ENCODE measurements at regions not wholly inside any gene's neighbourhood (a gene's known extent, or its start where the extent isn't known, plus 50 kb on each side); places are given as distances from the start of the nearest gene placed in this dataset.

DNA sequence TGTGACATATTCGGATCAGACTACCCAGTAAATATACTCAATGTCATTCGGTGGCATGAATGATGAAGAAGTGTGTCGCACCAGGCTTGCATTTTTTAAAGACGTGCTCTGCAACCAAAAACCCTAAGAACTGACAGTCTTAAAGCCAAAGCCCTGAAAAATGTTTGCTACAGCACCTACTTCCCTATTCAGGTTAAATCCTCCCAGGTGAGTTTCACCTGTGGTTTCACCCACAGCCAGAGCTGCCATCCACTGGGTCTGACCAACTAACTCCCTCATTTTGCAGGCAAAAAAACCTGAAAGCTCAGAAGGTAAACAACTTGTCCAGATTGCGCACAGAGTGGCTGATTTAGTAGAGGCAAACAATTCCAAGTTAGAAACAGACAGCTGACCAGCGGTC, 222.3 kb upstream of the MGAT5 start:
- TF ChIP-seq POLR2A (IDR thresholded peaks at IDR 0.05) = no peak
- TF ChIP-seq, protein P1, sequence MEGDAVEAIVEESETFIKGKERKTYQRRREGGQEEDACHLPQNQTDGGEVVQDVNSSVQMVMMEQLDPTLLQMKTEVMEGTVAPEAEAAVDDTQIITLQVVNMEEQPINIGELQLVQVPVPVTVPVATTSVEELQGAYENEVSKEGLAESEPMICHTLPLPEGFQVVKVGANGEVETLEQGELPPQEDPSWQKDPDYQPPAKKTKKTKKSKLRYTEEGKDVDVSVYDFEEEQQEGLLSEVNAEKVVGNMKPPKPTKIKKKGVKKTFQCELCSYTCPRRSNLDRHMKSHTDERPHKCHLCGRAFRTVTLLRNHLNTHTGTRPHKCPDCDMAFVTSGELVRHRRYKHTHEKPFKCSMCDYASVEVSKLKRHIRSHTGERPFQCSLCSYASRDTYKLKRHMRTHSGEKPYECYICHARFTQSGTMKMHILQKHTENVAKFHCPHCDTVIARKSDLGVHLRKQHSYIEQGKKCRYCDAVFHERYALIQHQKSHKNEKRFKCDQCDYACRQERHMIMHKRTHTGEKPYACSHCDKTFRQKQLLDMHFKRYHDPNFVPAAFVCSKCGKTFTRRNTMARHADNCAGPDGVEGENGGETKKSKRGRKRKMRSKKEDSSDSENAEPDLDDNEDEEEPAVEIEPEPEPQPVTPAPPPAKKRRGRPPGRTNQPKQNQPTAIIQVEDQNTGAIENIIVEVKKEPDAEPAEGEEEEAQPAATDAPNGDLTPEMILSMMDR (IDR thresholded peaks at IDR 0.05) = no peak

Measured in right lobe of liver (tissue), 4 donors.